ENCODE measurements at regions not wholly inside any gene's neighbourhood (a gene's known extent, or its start where the extent isn't known, plus 50 kb on each side); places are given as distances from the start of the nearest gene placed in this dataset.

DNA sequence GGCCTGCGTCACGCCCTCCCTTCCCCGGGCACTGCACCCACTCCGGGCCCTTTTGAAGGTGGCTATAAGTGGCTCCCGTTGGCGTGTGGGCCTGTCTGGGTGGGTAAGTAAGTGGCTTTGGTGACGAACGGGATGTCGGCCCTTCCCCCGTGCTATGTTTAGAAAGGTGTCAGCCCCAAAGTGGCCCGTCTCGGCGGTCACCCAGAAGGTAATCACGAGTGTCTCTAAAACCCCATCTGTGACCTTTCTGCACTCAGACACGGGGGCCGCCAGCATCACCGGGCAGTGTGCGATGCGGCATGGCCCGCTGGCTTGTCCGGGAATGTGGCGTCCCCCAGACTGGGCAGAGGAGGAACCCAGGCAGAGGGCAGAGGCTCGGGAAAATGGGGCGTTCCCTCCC, 88.2 kb downstream of the IRX5 start:
- TF ChIP-seq POLR2AphosphoS5 (IDR thresholded peaks at IDR 0.05; ENCODE audit: control insufficient read depth, insufficient read depth, low read depth, low read length) = no peak
- TF ChIP-seq NFE2 (IDR thresholded peaks at IDR 0.05; ENCODE audit: low read depth) = no peak
- TF ChIP-seq POLR2A (conservative IDR thresholded peaks at IDR 0.05) = no peak
- TF ChIP-seq, protein P1, sequence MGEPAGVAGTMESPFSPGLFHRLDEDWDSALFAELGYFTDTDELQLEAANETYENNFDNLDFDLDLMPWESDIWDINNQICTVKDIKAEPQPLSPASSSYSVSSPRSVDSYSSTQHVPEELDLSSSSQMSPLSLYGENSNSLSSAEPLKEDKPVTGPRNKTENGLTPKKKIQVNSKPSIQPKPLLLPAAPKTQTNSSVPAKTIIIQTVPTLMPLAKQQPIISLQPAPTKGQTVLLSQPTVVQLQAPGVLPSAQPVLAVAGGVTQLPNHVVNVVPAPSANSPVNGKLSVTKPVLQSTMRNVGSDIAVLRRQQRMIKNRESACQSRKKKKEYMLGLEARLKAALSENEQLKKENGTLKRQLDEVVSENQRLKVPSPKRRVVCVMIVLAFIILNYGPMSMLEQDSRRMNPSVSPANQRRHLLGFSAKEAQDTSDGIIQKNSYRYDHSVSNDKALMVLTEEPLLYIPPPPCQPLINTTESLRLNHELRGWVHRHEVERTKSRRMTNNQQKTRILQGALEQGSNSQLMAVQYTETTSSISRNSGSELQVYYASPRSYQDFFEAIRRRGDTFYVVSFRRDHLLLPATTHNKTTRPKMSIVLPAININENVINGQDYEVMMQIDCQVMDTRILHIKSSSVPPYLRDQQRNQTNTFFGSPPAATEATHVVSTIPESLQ (CRISPR knock-in tag; IDR thresholded peaks at IDR 0.05) = no peak
- TF ChIP-seq CHD2 (IDR thresholded peaks at IDR 0.05; ENCODE audit: low read depth, low read length) = no peak
- TF ChIP-seq CC2D1A (IDR thresholded peaks at IDR 0.05) = no peak
- no peak for TF ChIP-seq FOXP4 (CRISPR knock-in tag; IDR thresholded peaks at IDR 0.05; ENCODE audit: borderline replicate concordance)
- TF ChIP-seq MIER1 (IDR thresholded peaks at IDR 0.05; ENCODE audit: low read depth) = no peak
- TF ChIP-seq ZFX (CRISPR knock-in tag; IDR thresholded peaks at IDR 0.05) = no peak
- TF ChIP-seq TEAD4 (IDR thresholded peaks at IDR 0.05; ENCODE audit: low read length) = no peak
- no peak for TF ChIP-seq TEAD4 (CRISPR knock-in tag; IDR thresholded peaks at IDR 0.05; ENCODE audit: borderline replicate concordance)
- TF ChIP-seq ZBTB7A (IDR thresholded peaks at IDR 0.05; ENCODE audit: borderline replicate concordance, control insufficient read depth, low read depth, low read length) = no peak

Data from K562 (cell line).